HCEC 1CT (cell line): ENCODE measurements at regions not wholly inside any gene's neighbourhood (a gene's known extent, or its start where the extent isn't known, plus 50 kb on each side); places are given as distances from the start of the nearest gene placed in this dataset.

Experiments
- DNase-seq: peaks from one replicate; pipeline ENCODE4 v3.0.0-alpha.2; 2017

GRCh38 chr3:73298243-73299183 is 237.1 kb downstream of the EBLN2 start:
- no peak for DNase-seq

GRCh38 chr3:73299184-73299691 is 237.8 kb downstream of the EBLN2 start:
- no peak for DNase-seq

GRCh38 chr3:73314151-73314951 is 252.9 kb downstream of the EBLN2 start:
- DNase-seq, result no peak

GRCh38 chr3:73315706-73316105 is 254.2 kb downstream of the EBLN2 start:
- DNase-seq, result no peak

GRCh38 chr3:73319179-73319769 is 257.8 kb downstream of the EBLN2 start:
- no peak for DNase-seq

- DNase-seq, result no peak
Measured at GRCh38 chr3:73321286-73321999, 260.0 kb downstream of the EBLN2 start.

- DNase-seq, result no peak
Measured at GRCh38 chr3:73324203-73325155, 263.0 kb downstream of the EBLN2 start.

- DNase-seq, result no peak
Measured at GRCh38 chr3:73326396-73326795, 264.9 kb downstream of the EBLN2 start.

GRCh38 chr3:73327052-73327451 is 265.6 kb downstream of the EBLN2 start:
- DNase-seq, result no peak
